H1 (cell line): ENCODE measurements at regions not wholly inside any gene's neighbourhood (a gene's known extent, or its start where the extent isn't known, plus 50 kb on each side); places are given as distances from the start of the nearest gene placed in this dataset.

Experiments used
- CTCF ChIA-PET: fragments of 300-600 bp; sonication (Branson Sonifier 250); formaldehyde crosslinking; loops from one replicate; lab custom pipeline; 2021; ENCODE audit not compliant: partially characterized antibody; lab: Charles Lee
- POLR2A ChIA-PET: fragments of 300-600 bp; sonication (Branson Sonifier 250); formaldehyde crosslinking; loops from one replicate; lab custom pipeline; 2021; ENCODE audit warnings: inconsistent platforms; ENCODE audit not compliant: partially characterized antibody; lab: Charles Lee
- DNase-seq, 2 experiments: peaks; one replicate each; pipeline versions ENCODE4 v3.0.0 to v3.0.0-alpha.2; 2010 to 2022; ENCODE audit warnings: low spot score in 2 of 2, low read depth in 1 of 2, mixed read lengths in 1 of 2
- FAIRE-seq: peaks from 2 replicates; lab custom pipeline; 2011; peaks lifted over from hg19 to GRCh38; lab: Jason Lieb, UNC
- H2AFZ ChIP-seq: 2 replicates; pipeline ENCODE4 v1.8.1; 2012; ENCODE audit warnings: low read length, inconsistent platforms
- H2AK5ac ChIP-seq: 2 replicates; pipeline ENCODE4 v1.6.1; 2013; ENCODE audit warnings: low read depth, low read length
- H2BK120ac ChIP-seq: replicated peaks from 2 replicates; pipeline ENCODE3; 2013; ENCODE audit warnings: low read depth, low read length, inconsistent platforms
- H2BK12ac ChIP-seq: 2 replicates; pipeline ENCODE4 v1.6.1; 2013; ENCODE audit warnings: low read depth, low read length
- H2BK15ac ChIP-seq: 2 replicates; pipeline ENCODE4 v1.6.1; 2013; ENCODE audit warnings: low read length
- H2BK20ac ChIP-seq: 2 replicates; pipeline ENCODE4 v1.6.1; 2013; ENCODE audit warnings: low read length
- H2BK5ac ChIP-seq: 2 replicates; pipeline ENCODE4 v1.6.1; 2013; ENCODE audit warnings: low read depth, low read length
- H3K14ac ChIP-seq: 2 replicates; pipeline ENCODE4 v1.6.1; 2013; ENCODE audit warnings: inconsistent platforms; ENCODE audit not compliant: insufficient read length
- H3K18ac ChIP-seq: 2 replicates; pipeline ENCODE4 v1.6.1; 2013; ENCODE audit warnings: low read length; ENCODE audit errors: extremely low read depth
- H3K23ac ChIP-seq: 2 replicates; pipeline ENCODE4 v1.6.1; 2013; ENCODE audit warnings: inconsistent platforms; ENCODE audit not compliant: insufficient read length
- H3K23me2 ChIP-seq: 2 replicates; pipeline ENCODE4 v1.6.1; 2013; ENCODE audit warnings: low read depth, low read length
- H3K27ac ChIP-seq: 2 replicates; pipeline ENCODE4 v1.6.1; 2011; ENCODE audit warnings: low read depth, low read length, inconsistent platforms
- H3K27me3 ChIP-seq, 4 experiments: replicated peaks in 1 of 4; 1 replicate in 1 of 4; 2 replicates in 3 of 4; pipeline versions ENCODE4 v1.6.1 to v1.8.1; 2011 to 2013; ENCODE audit warnings: low read length in 3 of 4, mild to moderate bottlenecking in 3 of 4, inconsistent platforms in 2 of 4, mixed read lengths in 2 of 4, moderate library complexity in 1 of 4; ENCODE audit not compliant: control insufficient read depth in 3 of 4, insufficient read depth in 3 of 4; ENCODE audit errors: extremely low read depth in 1 of 4
- H3K36me3 ChIP-seq, 4 experiments: 2 replicates each; pipeline versions ENCODE4 v1.6.1 to v1.8.1; 2011 to 2013; ENCODE audit warnings: mild to moderate bottlenecking in 4 of 4, low read length in 3 of 4, moderate library complexity in 2 of 4, control low read depth in 1 of 4, inconsistent platforms in 1 of 4; ENCODE audit not compliant: insufficient read depth in 4 of 4, control insufficient read depth in 2 of 4
- H3K4ac ChIP-seq: replicated peaks from 2 replicates; pipeline ENCODE3; 2013; ENCODE audit warnings: low read length, low read depth, mixed read lengths, inconsistent platforms; ENCODE audit not compliant: insufficient read length
- H3K4me1 ChIP-seq, 4 experiments: replicated peaks in 1 of 4; 1 replicate in 1 of 4; 2 replicates in 3 of 4; pipeline versions ENCODE4 v1.6.1 to v1.8.1; 2011 to 2013; ENCODE audit warnings: low read length in 3 of 4, inconsistent platforms in 2 of 4, mixed read lengths in 1 of 4; ENCODE audit not compliant: insufficient read depth in 4 of 4, control insufficient read depth in 3 of 4
- H3K4me2 ChIP-seq, 2 experiments: 2 replicates each; pipeline versions ENCODE4 v1.6.1 to v1.8.1; 2011 to 2013; ENCODE audit warnings: low read depth in 2 of 2, low read length in 2 of 2, control low read depth in 1 of 2, inconsistent platforms in 1 of 2, mild to moderate bottlenecking in 1 of 2; ENCODE audit not compliant: insufficient read depth in 1 of 2
- H3K4me3 ChIP-seq, 4 experiments: fragments of 200-600, 300-600 bp in 1 of 4; sonication (generic), shearing (Covaris generic), sonication (Bioruptor Twin) in 1 of 4; 2 replicates each; pipeline versions ENCODE4 v1.5.1 to v1.8.1; 2011 to 2016; ENCODE audit warnings: low read length in 4 of 4, low read depth in 3 of 4, control low read depth in 2 of 4, inconsistent platforms in 2 of 4, mild to moderate bottlenecking in 2 of 4, mixed read lengths in 1 of 4, moderate library complexity in 1 of 4; ENCODE audit not compliant: insufficient read depth in 2 of 4; ENCODE audit errors: extremely low read depth in 1 of 4
- H3K56ac ChIP-seq: replicated peaks from 2 replicates; pipeline ENCODE3; 2013; ENCODE audit warnings: low read depth, mild to moderate bottlenecking, mixed read lengths, low read length, inconsistent platforms; ENCODE audit not compliant: insufficient read length
- H3K79me1 ChIP-seq: 2 replicates; pipeline ENCODE4 v1.6.1; 2013; ENCODE audit warnings: low read depth, low read length, control low read depth
- H3K79me2 ChIP-seq, 2 experiments: 2 replicates each; pipeline versions ENCODE4 v1.6.1 to v1.8.1; 2012 to 2013; ENCODE audit warnings: low read length in 2 of 2, mild to moderate bottlenecking in 2 of 2, inconsistent platforms in 1 of 2; ENCODE audit not compliant: insufficient read depth in 2 of 2, control insufficient read depth in 1 of 2
- H3K9ac ChIP-seq, 4 experiments: replicated peaks in 1 of 4; 1 replicate in 1 of 4; 2 replicates in 3 of 4; pipeline versions ENCODE4 v1.6.1 to v1.8.1; 2011 to 2013; ENCODE audit warnings: low read depth in 3 of 4, low read length in 3 of 4, control low read depth in 2 of 4, mild to moderate bottlenecking in 2 of 4, moderate library complexity in 2 of 4, inconsistent platforms in 1 of 4; ENCODE audit errors: extremely low read depth in 1 of 4
- H3K9me3 ChIP-seq, 2 experiments: 2 replicates each; pipeline versions ENCODE4 v1.6.1 to v1.8.1; 2012 to 2013; ENCODE audit warnings: mild to moderate bottlenecking in 2 of 2, moderate library complexity in 2 of 2, control low read depth in 1 of 2, inconsistent platforms in 1 of 2, low read depth in 1 of 2, low read length in 1 of 2, mixed read lengths in 1 of 2; ENCODE audit not compliant: insufficient read depth in 2 of 2
- H4K20me1 ChIP-seq, 2 experiments: replicated peaks in 1 of 2; 2 replicates each; pipeline versions ENCODE3 to v1.8.1; 2011 to 2013; ENCODE audit warnings: inconsistent platforms in 2 of 2, low read length in 2 of 2, mild to moderate bottlenecking in 1 of 2; ENCODE audit not compliant: insufficient read depth in 2 of 2, control insufficient read depth in 1 of 2
- H4K5ac ChIP-seq: 2 replicates; pipeline ENCODE4 v1.6.1; 2013; ENCODE audit warnings: low read length, low read depth, mixed read lengths, inconsistent platforms; ENCODE audit not compliant: insufficient read length
- H4K8ac ChIP-seq: 2 replicates; pipeline ENCODE4 v1.8.0; 2013; ENCODE audit warnings: mild to moderate bottlenecking, moderate library complexity, low read length, inconsistent platforms; ENCODE audit not compliant: insufficient read depth; ENCODE audit errors: extremely low read depth
- H4K91ac ChIP-seq: replicated peaks from 2 replicates; pipeline ENCODE3; 2013; ENCODE audit warnings: low read length, mixed read lengths, inconsistent platforms; ENCODE audit not compliant: insufficient read length
- BRCA1 ChIP-seq: IDR thresholded peaks from 2 replicates; pipeline ENCODE4 v1.6.1; 2012; ENCODE audit warnings: low read depth, low read length, improper control_type of control experiment
- CBX8 ChIP-seq: fragments of 300-800, 300-1000 bp; sonication (generic); IDR thresholded peaks from 2 replicates; pipeline ENCODE4 v1.7.1; 2016; ENCODE audit warnings: low read depth, low read length, borderline replicate concordance
- E2F6 ChIP-seq: IDR thresholded peaks from 2 replicates; pipeline ENCODE4 v1.6.1; 2012; ENCODE audit warnings: inconsistent platforms
- RFX5 ChIP-seq: IDR thresholded peaks from 2 replicates; pipeline ENCODE4 v1.6.1; 2011; ENCODE audit warnings: low read depth, low read length, improper control_type of control experiment, borderline replicate concordance
- SIX5 ChIP-seq: IDR thresholded peaks from 2 replicates; pipeline ENCODE4 v1.6.1; 2011; ENCODE audit warnings: mild to moderate bottlenecking, low read depth, low read length
- SP4 ChIP-seq: IDR thresholded peaks from 2 replicates; pipeline ENCODE4 v1.6.1; 2012; ENCODE audit warnings: low read length, inconsistent platforms
- YY1 ChIP-seq: IDR thresholded peaks from 2 replicates; pipeline ENCODE4 v1.6.1; 2011; ENCODE audit warnings: low read depth, mild to moderate bottlenecking, low read length
- WGBS, 2 experiments: shearing (Covaris generic) in 1 of 2; methylation state at CpG; one replicate each; pipeline versions ENCODE4 v1.1.6 to v1.1.7; 2013 to 2015; ENCODE audit warnings: low lambda C conversion rate in 2 of 2, mixed read lengths in 2 of 2, inconsistent platforms in 1 of 2, low coverage in 1 of 2, missing lambda C conversion rate in 1 of 2; ENCODE audit not compliant: insufficient replicate concordance in 2 of 2, insufficient coverage in 1 of 2, insufficient read length in 1 of 2; ENCODE audit errors: extremely low coverage in 1 of 2, missing lambda C conversion rate in 1 of 2; 5-methylcytosine and 5-hydroxymethylcytosine counted together

- Histone ChIP-seq H4K20me1 (no peaks in the 10 kb centered on the region), H4K5ac (no peak overlapping the region), H3K4me3 (no peak overlapping the region), H2BK20ac (no peak overlapping the region), H2BK12ac (no peak overlapping the region), H3K27me3 (no peaks in the 10 kb centered on the region), H3K18ac (no peak overlapping the region), H3K79me2 (no peaks in the 10 kb centered on the region), H3K27ac (no peak overlapping the region), H3K23ac (no peak overlapping the region), H3K9me3 (no peaks in the 10 kb centered on the region), H3K23me2 (peaks cover 2% of the 10 kb centered on the region; the same call in 1 of the 2 replicates), H2AFZ (no peak overlapping the region), H4K91ac (no peak overlapping the region), H4K8ac (no peak overlapping the region), H3K14ac (no peak overlapping the region), H3K36me3 (no peaks in the 10 kb centered on the region), H3K4me1 (no peaks in the 10 kb centered on the region), H2BK5ac (no peak overlapping the region), H3K56ac (no peak overlapping the region), H3K4ac (no peak overlapping the region), H3K9ac (no peak overlapping the region), H2BK120ac (no peak overlapping the region), H3K4me2 (no peak overlapping the region), H3K79me1 (no peaks in the 10 kb centered on the region), H2AK5ac (no peak overlapping the region), H2BK15ac (no peak overlapping the region)
- TF ChIP-seq CBX8, result no peak
- no peak for TF ChIP-seq YY1
- TF ChIP-seq SP4, result no peak
- no peak for TF ChIP-seq RFX5
- no peak for TF ChIP-seq E2F6
- no peak for TF ChIP-seq SIX5
- no peak for TF ChIP-seq BRCA1
- DNase-seq (no peak), FAIRE-seq (no peak)
- CTCF ChIA-PET, result no interaction called here
- POLR2A ChIA-PET, result no interaction called here
- WGBS, 2 experiments, result 97% methylated on average over 5 of the region's 5 CpGs; no CpG with 5 or more reads in 1 of the 2 experiments
Measured at GRCh38 chr5:68759593-68759992, 334.2 kb upstream of the SLC30A5 start.
